AG10803 (cell line): ENCODE measurements at regions not wholly inside any gene's neighbourhood (a gene's known extent, or its start where the extent isn't known, plus 50 kb on each side); places are given as distances from the start of the nearest gene placed in this dataset.
A peak's percentile ranks its signal among the peaks of the same experiment; 100 is the strongest.

Experiments used
- DNase-seq: peaks from one replicate; pipeline ENCODE4 v3.0.0; 2010; ENCODE audit warnings: low read depth
- H3K4me3 ChIP-seq: 2 replicates; pipeline ENCODE4 v1.5.1; 2011; ENCODE audit warnings: mild to moderate bottlenecking, low read length, control low read depth
- TF ChIP-seq, protein P1 (sequence below): conservative IDR thresholded peaks from 2 replicates; pipeline ENCODE4 v1.5.1; 2011; ENCODE audit warnings: mild to moderate bottlenecking, low read length, control low read depth, inconsistent platforms

- no peak for DNase-seq
- TF ChIP-seq, protein P1, sequence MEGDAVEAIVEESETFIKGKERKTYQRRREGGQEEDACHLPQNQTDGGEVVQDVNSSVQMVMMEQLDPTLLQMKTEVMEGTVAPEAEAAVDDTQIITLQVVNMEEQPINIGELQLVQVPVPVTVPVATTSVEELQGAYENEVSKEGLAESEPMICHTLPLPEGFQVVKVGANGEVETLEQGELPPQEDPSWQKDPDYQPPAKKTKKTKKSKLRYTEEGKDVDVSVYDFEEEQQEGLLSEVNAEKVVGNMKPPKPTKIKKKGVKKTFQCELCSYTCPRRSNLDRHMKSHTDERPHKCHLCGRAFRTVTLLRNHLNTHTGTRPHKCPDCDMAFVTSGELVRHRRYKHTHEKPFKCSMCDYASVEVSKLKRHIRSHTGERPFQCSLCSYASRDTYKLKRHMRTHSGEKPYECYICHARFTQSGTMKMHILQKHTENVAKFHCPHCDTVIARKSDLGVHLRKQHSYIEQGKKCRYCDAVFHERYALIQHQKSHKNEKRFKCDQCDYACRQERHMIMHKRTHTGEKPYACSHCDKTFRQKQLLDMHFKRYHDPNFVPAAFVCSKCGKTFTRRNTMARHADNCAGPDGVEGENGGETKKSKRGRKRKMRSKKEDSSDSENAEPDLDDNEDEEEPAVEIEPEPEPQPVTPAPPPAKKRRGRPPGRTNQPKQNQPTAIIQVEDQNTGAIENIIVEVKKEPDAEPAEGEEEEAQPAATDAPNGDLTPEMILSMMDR: no peak
- H3K4me3 ChIP-seq: no peak overlapping the region
These were observed 157.7 kb upstream of the KITLG start for GRCh38 chr12:88737838-88738472.

GRCh38 chr12:88736031-88736430 lies 155.8 kb upstream of the KITLG start:
- DNase-seq: no peak
- no peak overlapping the region for H3K4me3 ChIP-seq
- TF ChIP-seq, protein P1: no peak

GRCh38 chr12:88733008-88733407 lies 152.7 kb upstream of the KITLG start:
- TF ChIP-seq, protein P1: no peak
- no peak for DNase-seq
- no peak overlapping the region for H3K4me3 ChIP-seq

DNA sequence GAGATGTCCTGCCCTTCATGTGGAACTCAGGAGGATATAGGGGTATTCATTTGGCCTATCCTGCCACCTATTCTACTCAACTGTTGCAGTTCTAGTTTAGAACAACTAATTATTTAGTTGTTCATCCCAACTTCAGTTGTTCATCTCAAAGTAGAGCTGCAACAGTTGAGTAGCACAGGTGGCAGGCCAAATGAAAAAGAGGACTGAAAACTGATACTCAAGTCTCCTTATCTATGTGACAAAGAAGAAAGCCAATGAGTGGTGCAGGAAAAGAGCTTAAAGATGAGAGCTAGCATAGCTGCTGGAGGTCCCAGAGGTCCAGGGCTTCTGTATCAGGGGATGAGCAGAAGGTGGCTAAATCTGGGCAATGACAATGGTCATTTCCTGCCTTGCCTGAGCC lies 148.9 kb upstream of the KITLG start:
- H3K4me3 ChIP-seq: no peak overlapping the region
- TF ChIP-seq, protein P1: no peak
- no peak for DNase-seq

DNA sequence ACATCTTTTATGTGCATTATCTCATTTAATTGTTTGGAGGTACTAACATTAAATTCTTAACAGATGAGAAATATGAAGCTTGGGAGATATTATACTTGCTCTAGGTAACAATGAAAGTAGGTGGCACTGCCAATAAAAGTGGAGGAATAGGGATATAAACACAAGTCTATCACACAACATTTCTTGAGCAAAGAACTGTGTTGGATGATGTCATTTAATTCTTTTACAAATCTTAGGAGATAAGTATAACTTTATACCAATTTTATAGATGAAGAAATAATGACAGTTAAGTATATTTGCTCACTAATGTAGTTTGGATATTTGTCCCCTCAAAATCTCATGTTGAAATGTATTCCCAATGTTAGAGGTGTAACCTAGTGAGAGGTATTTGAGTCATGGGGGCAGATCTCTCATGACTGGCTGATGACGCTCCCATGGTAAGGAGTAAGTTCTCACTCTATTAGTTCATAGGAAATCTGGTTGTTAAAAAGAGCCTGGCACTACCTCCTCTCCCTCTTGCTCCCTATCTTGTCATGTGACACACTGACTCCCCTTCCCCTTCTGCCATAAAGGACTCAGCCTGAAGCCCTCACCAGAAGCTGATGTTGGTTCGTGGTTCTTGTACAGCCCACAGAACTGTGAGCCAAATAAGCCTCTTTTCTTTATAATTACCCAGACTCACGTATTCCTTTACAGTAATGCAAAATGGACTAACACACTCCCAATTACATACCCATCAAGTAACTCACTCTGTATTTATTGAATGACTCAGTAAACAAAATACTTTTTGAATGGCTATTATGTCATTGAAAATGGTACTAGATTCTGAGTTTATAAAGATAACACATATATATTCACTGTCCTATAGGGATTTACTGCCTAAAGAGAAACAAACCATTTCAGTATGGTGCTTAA lies 146.8 kb upstream of the KITLG start:
- no peak overlapping the region for H3K4me3 ChIP-seq
- DNase-seq: peak; percentile 38
- TF ChIP-seq, protein P1: no peak

DNA sequence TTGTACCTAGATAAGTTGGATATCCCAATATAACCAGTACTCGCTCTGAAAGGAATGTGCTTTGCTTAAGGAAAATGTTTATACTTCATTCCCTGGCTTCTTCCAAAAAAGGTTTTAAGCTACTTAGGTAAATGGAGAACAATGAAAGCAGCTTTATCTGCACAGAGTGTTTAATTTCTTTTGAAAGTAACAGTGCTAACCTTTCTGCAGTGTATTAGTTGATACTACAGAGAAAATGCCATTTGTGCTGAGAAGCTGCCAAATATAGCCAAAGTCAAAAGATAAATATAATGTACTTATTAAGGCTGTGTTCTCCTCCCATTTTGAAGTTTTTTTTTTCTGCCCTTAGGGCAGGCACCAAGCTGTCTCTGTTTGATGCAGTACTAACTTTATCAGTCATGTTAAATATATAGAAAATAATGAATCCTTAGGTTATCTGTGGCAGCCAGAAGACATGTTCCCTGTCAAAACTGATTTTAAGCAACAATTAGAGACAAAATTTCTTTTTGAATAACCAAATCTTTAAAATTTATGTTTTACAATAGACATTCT lies 145.4 kb upstream of the KITLG start:
- no peak overlapping the region for H3K4me3 ChIP-seq
- TF ChIP-seq, protein P1: no peak
- DNase-seq: no peak
